Germinal center (tissue), 1 donor: ENCODE measurements at regions not wholly inside any gene's neighbourhood (a gene's known extent, or its start where the extent isn't known, plus 50 kb on each side); places are given as distances from the start of the nearest gene placed in this dataset.

Source experiments
- DNase-seq: peaks from one replicate; pipeline ENCODE4 v3.0.0; 2012; ENCODE audit warnings: mixed read lengths, low spot score

DNA sequence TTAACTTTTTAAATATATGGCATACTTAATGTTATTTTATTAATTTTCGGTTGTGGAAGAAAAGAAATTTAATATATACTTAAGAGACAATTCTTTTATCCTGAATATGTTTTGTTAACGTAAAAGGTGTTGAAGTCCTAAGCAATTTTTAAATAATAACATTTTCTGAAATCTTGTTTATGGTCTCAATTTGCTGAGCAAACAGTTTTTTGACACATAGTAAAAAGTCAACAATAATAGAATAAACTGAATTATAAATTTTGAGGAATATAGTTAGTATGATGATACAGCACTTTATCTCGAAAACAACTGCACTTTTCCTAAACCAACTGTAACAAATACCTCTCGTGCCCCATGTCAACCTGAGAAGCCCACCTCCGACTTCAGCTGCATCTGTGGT is 229.8 kb upstream of the TARS1 start:
- DNase-seq, result no peak

DNA sequence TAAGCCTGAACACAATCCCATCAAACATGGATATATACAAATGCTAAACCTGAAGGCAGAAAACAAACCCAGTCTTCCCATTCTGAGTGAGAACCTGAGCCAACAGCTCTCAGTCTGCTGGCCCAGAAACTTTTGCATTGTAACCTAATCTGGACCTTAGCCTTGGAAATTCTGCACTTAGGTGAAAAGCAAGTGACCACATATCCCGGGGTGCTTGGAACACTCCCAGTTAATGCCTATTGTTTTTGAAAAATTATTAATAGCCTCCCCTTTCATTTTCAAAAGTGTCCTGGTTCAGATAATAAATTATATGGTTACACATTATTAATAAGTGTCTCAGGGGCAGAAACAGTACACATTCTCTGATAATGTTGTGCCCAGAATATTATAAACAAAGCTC is 228.3 kb upstream of the TARS1 start:
- DNase-seq, result no peak

DNA sequence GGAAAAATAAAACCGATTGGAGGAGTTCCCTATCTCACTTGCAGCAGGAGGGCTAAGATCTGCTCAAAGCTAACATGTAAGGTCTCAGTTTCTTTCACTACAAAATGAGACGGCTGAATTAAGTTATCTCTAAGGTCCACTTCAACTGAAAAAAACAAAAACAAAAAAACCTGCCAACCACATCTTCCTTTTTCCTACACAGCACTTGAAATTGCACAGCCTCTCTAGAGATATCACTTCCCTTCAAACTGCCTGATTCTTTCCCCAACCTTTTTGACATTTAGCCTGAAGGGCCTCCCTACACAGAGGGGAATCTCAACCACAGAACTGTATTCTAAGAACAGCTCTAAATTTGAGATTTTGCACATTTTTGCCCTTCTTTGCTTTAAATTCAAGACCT is 227.9 kb upstream of the TARS1 start:
- DNase-seq, result no peak

DNA sequence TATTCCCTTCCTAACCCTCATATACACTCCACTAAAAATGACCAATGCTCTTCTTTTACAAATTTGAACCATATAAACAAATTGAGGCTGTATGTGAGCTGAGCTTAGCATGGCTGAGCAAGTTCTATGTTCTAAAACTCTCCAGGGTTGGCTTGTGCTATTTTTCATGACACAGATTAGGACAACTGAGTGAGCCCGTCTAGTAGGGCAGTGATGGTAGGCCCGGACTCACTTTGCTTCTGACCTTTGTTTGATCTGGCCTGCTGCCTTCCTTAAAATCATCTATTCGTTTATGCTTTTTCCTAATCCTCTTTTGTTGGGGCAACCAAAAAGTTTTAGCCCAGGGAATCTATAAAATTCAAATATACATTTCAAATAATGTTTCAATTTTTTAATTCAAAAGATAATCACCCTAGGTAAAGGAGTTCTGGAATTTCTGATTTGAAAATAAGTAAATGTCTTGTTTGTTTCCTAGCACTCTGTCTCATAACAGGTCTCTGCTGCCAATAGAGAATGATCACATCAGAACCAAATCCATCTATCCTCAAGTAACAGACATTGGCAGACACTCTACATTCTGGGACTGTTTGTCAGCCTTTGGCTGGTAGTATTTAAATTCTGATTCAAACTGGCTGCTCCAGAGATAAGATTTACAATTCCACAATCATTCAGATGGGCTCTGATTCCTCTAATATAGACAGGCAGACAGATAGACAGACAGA is 217.0 kb upstream of the TARS1 start:
- no peak for DNase-seq

DNA sequence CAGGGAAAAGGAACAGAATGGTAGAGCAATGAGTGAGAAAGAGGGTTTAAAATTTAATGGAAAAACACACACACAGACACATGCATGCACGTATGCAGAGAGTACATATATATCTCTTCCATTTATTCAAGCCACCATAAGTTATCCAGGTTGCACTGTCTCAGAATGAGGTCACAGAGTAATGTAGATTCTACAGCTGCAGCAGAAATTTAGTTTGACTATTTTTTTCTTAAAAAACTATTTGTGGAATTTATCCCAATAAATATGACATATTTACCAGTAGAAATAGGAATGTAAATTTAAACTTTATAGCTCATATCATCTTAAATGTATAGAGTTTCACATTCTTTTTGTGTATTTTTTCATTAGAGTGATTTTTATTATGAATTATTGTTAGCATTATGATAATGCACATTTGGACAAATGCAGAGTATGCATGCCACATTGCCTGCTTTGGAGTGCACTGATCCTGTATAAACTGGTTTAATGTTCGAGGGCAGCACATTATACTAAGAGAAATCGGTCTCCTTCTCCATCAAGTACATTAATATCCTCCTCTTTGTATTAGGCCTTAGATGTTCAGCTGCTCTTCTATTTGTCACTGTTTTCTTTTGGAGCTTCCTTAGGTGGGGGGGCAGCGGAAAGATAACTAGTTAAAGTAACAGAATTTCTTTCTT is 216.3 kb upstream of the TARS1 start:
- no peak for DNase-seq

DNA sequence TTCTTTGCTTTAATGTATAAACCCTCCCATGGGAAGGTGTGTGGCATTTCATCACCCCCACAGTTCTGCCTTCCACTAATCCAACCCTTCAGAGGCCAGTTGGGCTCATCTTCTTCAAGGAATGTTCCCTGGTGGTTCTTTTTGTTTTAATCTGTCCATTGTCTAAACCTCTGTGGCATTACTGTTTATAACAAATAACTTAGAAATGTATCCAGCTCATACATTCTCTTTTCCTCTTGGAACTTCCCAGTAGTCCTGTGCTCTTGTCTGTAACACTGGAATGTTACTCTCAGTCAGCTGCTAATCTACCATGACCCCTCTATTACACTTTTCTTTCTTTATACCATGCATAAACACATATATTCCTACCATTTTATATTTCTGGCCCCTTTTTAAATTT is 213.5 kb upstream of the TARS1 start:
- DNase-seq, result no peak

DNA sequence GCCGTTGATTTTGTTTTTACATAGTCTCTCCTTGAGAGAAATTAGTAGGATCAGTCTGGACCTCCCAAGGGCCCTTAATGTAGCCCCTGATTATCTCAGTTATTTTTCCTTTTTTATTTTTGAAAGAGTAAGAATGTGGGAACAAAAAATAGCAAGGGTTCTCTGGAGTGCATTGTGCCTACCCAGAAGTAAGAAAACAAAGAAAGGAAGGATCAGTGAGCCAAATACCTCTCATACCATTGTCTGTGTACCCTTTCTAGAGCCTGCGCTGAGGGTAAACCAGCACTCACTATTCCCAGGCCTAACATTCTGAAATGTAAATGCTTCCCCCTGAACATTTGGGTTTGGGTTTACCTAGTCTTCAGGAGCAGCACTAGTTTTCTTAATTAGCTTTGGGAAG is 213.0 kb upstream of the TARS1 start:
- DNase-seq, result no peak

DNA sequence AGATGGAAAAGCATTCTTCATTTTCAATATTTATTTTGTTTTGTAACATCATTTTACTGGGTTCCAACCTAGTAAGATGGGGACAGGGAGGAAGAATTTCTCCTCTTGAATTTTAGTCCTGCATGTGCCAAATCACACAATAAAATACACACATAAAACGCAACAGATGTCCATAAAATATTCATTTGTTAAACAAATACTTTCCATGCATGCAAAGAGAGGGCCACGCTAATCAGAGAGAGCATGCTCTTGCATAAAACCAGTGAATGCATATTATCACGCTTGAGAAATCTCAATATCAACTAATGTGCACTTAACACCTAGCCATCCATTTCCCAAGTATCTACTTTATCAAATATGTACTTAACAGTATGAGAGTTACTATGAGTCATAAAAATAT is 212.6 kb upstream of the TARS1 start:
- DNase-seq, result no peak

DNA sequence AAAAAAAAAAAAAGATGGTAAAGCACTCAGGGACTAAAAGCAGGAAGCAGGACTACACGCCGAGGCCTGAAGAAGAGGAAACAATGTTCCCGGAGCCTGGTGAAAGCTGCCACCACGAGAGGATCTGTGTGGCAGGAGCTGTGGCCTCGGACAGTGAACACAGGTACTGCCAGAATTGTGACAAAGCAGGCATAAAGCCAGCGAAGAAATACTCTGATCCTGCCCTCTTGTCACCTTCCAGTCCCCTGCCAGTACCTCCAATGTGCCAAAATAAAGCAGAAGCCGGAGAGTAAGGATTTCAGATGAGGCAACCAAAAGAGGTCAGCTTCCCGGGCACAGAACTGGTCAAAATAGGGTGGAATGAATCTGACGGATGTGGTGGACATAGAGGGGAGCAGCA is 211.5 kb upstream of the TARS1 start:
- no peak for DNase-seq

DNA sequence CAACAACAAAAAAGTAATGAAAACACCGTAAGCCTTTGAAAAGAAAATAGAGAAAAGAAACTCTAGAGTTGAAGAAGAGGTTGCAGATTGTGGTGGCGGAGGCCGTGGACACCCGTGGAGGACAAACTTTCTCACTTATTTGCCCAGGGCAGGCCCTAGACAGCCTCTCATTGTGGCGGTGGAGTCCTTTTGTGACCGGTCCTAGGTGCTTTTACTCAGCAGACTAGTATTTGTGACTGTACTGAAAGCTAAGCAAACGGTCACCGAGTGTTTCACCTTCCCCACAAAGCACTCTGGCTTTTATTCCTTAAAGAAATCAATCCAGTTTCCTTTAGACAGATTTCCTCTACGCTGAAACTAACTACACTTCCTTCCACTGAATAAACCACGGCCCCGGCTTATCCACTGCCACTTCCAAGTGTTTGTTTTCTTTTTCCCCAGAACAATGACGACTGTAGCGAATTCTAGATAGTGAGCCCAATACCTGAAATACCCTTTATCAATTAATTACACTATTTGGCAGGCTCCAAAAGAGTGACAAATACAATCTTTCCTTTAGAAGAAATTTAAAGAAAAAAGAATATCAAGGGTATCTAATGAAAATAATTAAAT is 210.2 kb upstream of the TARS1 start:
- DNase-seq, result no peak

DNA sequence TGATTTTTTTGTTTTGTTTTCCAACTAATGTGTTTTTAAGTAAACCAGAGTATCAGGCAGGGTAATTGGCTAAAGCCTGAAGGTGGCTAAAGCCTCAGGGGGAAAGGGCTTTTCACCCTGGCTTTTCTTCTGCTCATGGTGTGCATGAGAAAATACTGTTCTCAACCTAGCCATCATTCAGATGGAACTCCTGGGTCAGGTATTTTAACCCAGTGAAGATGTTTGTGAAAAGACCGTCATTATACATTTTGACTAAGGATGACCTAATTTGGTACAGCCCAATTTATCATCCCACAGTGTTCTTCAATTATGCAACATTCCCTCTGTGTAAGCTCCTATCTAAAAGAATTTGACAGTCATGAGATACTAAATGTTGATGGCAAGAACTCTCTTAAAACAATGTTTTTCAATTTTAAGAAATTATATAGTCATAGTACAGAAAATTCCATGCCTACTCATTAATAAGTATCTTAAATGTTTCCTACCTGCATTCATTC is 209.5 kb upstream of the TARS1 start:
- DNase-seq, result no peak

DNA sequence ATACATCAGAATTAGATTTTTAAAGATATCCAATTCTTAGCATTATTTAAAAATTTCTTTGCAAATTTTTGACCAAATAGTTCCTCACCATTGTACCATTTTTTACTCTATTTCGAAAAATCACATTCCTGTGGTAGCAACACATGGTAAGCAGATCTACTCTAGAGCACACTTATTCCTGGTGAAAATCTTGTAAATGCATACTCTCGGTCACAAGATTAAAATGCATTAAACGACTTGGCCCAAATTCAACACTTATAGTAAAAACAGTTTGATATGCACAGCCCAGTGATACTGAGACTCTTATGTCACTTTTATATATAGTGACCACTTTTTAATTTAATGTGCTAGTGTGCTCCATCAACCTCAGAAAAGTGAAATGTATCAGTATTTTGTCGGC is 208.8 kb upstream of the TARS1 start:
- no peak for DNase-seq

DNA sequence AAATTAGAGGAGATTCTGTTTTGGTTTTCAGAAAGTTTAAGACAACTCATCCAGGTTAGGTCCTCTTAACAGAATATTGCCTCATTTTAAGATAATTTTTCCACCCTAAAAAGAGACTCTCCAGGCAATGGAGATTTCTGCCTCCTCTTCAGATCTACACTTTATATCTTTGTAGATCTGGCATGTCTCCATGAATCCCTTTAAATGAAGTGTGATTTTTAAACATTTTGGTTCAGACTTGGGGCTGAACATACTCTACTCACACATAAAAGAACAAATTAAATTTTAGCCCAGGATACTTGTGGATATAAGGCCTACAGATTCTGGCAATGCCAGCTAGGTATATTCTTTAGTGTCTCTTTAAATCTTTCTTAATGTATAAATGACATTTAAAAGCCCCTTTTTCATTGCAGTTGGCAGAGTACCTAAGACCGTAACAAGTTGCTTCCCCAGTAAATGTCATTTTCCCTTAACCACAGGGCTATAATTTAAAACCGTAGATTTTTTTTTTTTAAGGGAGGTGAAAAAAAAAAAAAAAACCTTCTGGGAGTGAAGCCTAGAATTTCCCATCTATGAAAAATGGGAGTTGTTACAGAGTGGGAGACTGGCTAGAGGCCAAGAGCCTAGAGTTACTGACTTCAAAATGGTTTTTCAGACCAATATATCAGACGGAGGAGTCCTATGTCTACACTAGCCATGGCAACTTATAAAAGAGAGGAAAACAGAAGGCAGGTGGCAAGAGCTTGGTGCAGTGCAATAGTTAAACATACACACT is 207.8 kb upstream of the TARS1 start:
- DNase-seq, result no peak

DNA sequence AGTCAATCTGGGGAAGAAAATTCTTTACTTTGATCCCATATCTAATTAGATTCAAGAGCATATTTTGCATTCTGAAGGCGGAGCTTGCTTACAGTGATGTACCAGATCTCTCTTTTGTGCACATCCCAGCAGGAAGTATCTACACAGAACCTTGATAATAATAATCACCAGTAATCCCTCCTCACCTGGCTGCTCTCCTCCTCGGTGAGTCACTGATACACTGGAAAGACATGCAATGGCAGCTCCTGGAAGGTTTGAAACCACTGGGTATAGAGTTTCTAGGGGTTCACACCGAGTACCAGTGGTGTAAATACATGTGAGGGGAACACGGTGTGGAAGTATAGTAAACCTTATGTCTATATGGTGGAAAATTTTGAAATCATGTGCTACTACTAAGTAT is 205.5 kb upstream of the TARS1 start:
- DNase-seq, result no peak

DNA sequence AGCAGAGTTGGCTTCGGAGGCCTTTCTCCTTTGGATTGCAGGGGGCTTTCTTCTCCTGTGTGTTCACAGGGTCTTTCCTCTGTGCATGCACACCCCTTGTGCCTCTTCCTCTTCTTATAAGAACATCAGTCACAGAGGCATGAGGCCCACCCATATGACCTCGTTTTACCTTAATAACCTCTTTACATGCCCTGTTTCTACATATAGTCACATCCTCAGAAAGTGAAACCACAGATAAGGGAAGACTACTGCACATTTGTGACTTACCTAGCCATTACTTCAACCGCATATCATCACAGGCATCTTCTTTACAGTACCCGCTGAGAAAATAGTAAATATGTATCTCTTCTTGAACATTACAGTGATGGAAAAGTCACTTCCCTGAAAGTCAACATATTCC is 204.9 kb upstream of the TARS1 start:
- no peak for DNase-seq

DNA sequence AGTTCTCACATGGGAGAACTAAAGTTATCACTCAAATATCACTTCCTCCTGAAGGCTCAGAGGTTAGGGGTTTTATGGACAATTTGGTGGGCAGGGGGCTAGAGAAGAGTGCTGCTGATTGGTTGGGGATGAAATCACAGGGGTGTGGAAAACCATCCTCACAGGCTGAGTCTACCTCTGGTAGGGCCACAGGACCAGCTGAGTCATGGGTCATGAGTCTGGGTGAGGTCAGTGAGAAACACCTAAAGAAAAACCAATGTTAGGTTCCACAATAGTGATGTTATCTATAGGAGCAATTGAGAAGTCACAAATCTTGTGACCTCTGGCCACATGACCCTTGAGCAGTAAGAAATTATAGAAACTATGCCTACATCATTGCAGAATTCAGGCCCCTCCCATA is 203.3 kb upstream of the TARS1 start:
- DNase-seq, result no peak

DNA sequence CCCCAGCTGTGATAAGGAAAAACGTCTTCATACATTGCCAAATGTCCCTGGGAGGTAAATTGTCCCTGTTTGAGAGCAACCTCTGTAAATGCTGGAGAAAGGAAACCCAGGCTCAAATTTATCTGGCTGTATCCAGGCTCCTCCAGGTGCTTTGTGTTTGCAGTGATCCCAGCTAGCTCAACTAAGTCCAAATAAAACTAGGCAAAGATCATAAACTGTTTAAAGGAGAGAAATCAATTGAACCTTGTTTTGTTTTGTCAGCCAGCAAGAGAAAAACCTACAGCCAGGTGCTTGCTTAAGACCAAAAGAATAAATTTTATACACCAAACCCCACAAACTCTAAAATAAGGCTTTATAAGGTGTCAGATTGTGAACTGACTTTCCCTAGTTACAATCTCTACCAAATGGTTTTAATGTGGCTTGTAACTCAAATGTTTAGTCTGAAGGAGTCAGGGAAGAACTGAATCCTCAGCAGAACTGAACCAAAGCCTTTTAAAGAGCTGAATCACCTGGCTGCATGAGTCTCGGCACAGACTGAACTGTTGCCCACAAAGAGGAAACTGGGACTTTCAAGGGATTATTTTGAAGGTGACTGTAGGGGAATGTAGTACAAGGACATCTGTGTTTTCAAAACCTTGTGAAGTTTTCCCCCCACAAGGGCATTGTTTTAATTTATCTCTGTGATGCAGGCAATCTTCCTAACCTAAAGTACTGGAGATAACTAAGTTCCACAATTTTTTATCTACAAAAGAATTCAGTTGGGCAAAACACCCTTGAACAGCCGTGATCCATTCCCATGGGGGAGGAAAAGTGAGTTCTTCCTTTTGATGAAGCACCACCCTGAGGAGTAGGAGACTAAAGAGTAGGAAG is 201.7 kb upstream of the TARS1 start:
- no peak for DNase-seq

DNA sequence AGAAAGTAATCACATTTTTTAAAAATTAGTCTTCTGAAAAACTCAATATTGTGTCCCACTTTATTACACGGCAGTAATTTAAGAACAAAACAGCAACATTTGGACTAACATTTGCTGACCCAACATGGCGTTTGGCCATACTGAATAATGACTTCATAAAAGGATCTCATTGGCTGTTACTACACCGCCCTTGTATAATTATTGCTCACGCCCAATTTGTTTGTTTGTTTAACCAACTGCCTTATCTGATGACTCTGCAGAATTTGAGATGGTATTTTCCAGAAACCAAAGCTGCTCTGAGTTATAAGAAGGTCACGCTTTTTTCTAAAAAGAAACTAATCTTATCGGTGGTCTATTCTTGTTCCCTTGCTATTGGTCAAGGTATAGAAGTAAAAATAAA is 200.2 kb upstream of the TARS1 start:
- no peak for DNase-seq

DNA sequence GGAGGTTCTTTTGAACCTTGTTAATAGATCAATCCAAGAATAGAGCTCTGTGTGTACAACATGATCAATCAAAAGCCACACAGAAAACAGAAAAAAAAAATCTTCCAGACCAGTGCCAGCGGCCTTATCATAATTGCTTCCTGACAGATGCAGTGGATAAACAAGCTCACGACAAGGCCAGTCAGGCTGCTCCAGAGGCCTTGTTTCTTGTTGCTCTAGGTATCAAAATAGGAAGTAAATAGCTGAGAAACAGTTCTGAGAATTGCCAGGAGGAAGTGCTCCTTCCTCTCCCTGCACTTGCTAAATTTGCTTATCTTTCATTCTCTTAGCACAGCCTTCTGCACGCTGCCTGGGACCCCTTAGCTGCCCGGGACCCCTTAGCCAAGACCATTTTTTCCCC is 199.0 kb upstream of the TARS1 start:
- DNase-seq, result peak; percentile 2

DNA sequence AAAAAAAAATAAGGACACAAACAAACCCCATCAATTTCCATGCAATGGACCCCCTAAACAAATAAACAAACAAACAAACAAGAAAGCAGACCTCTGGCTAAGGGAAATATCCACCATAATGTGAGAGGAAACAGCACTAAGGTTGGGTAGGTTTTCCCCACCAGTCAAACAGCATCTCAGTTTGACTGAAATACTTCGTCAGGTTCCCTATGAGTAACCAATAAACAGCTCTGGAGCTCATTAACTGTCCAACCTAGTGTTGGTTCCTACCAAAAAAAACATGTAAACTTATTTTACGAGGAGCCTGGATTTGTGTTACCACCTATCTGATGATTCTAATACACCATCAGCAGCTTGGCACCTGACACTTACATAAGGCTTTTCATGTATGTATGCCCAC is 198.5 kb upstream of the TARS1 start:
- DNase-seq, result no peak

DNA sequence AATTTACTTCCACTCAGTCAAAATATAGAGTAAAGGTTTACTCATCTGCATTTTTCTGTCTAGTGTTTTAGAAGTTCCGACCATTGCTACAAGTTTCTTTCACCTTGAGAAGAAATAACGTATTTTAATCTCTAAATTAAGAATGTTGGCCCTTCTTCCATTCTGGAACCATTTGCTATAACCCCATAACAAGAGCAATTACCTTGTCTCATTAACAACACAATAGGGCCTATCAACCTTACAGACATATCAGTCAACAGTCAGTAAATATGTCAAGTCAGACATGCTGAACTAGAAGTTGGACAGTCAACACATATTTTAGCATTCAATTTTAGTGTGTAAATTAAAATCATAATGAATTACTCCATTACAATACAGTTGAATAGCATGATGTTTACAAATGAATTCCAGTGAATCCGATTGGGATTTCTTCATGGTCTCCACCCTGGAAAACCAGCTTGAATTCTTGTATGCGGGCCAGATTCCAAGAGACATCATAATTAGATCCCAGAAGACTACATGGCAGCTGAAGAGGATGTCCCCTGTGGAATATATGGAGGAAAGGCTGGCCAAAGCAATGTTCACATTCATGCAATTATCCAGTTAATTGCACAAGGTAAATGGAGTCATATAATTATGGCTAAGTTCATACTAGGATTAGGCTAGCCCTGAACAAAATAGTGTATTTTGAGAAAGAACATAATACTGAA is 196.2 kb upstream of the TARS1 start:
- no peak for DNase-seq
